GM12878 (cell line): ENCODE measurements at regions not wholly inside any gene's neighbourhood (a gene's known extent, or its start where the extent isn't known, plus 50 kb on each side); places are given as distances from the start of the nearest gene placed in this dataset.
A peak's percentile ranks its signal among the peaks of the same experiment; 100 is the strongest.

Source experiments
- ATAC-seq: fragments of 200-7000 bp; cut with Tn5 transposase; 3 replicates; pipeline ENCODE4 v1.9.1; 2020; ENCODE audit warnings: mild to moderate bottlenecking, moderate library complexity
- BruUV-seq: library from RNA; stranded (reverse); fragments of 400-500 nt; replicated peaks from 2 replicates; lab custom pipeline; 2021; lab: Mats Ljungman, UMichigan
- CTCF ChIA-PET: fragments of 300-600 bp; sonication (Branson Sonifier 250); formaldehyde crosslinking; extraction: SDS; loops from one replicate; lab custom pipeline; 2021; ENCODE audit warnings: inconsistent platforms; lab: Yijun Ruan, JAX
- POLR2A ChIA-PET: fragments of 350-600 bp; formaldehyde crosslinking; extraction: SDS; loops from one replicate; lab custom pipeline; 2021; ENCODE audit warnings: inconsistent platforms; lab: Charles Lee
- RAD21 ChIA-PET: fragments of 300-600 bp; sonication (Branson Sonifier 250); formaldehyde crosslinking; loops from one replicate; lab custom pipeline; 2023; ENCODE audit warnings: antibody characterized with exemption; ENCODE audit not compliant: unreplicated experiment; lab: Charles Lee
- SMC1A ChIA-PET: fragments of 300-600 bp; sonication (Branson Sonifier 250); formaldehyde crosslinking; loops from one replicate; lab custom pipeline; 2023; ENCODE audit not compliant: unreplicated experiment, uncharacterized antibody; lab: Charles Lee
- DNase-seq: peaks from one replicate; pipeline ENCODE4 v3.0.0-alpha.2; 2011; ENCODE audit warnings: low read depth, low spot score
- FAIRE-seq: peaks from 3 replicates; lab custom pipeline; 2011; peaks lifted over from hg19 to GRCh38; lab: Jason Lieb, UNC
- H2AFZ ChIP-seq: 2 replicates; pipeline ENCODE4 v1.6.0; 2011; ENCODE audit warnings: low read depth, low read length, control low read depth; ENCODE audit not compliant: control insufficient read depth
- H3K27ac ChIP-seq: 2 replicates; pipeline ENCODE4 v1.5.1; 2011; ENCODE audit warnings: control low read depth; ENCODE audit not compliant: control insufficient read depth, insufficient read depth
- H3K27me3 ChIP-seq, 2 experiments: replicated peaks in 1 of 2; 2 replicates each; pipeline versions ENCODE4 v1.6.0 to v1.6.1; 2011; ENCODE audit warnings: low read length in 1 of 2; ENCODE audit not compliant: control insufficient read depth in 2 of 2, insufficient read depth in 2 of 2
- H3K36me3 ChIP-seq, 2 experiments: 2 replicates each; pipeline ENCODE4 v1.5.1; 2011; ENCODE audit warnings: low read length in 1 of 2; ENCODE audit not compliant: control insufficient read depth in 2 of 2, insufficient read depth in 2 of 2
- H3K4me1 ChIP-seq: 2 replicates; pipeline ENCODE4 v1.6.1; 2011; ENCODE audit warnings: mild to moderate bottlenecking, low read length, moderate library complexity, mixed read lengths; ENCODE audit not compliant: control insufficient read depth, insufficient read depth
- H3K4me2 ChIP-seq: 2 replicates; pipeline ENCODE4 v1.6.0; 2011; ENCODE audit warnings: control low read depth; ENCODE audit not compliant: control insufficient read depth, insufficient read depth
- H3K4me3 ChIP-seq: fragments of 200-600 bp; sonication (generic); 2 replicates; pipeline ENCODE4 v1.5.1; 2016
- H3K79me2 ChIP-seq: 2 replicates; pipeline ENCODE4 v1.6.0; 2011; ENCODE audit warnings: low read length; ENCODE audit not compliant: control insufficient read depth, insufficient read depth
- H3K9ac ChIP-seq: 2 replicates; pipeline ENCODE4 v1.8.0; 2011; ENCODE audit warnings: low read length, control low read depth, mixed read lengths; ENCODE audit not compliant: control insufficient read depth, insufficient read depth
- H3K9me3 ChIP-seq: replicated peaks from 3 replicates; pipeline ENCODE4 v1.5.1; 2011; ENCODE audit warnings: mild to moderate bottlenecking, low read length; ENCODE audit not compliant: control insufficient read depth, insufficient read depth
- H4K20me1 ChIP-seq: 2 replicates; pipeline ENCODE4 v1.6.0; 2011; ENCODE audit not compliant: control insufficient read depth, insufficient read depth
- CUX1 ChIP-seq: IDR thresholded peaks from 2 replicates; pipeline ENCODE4 v1.6.1; 2012; ENCODE audit warnings: improper control_type of control experiment, low read depth, low read length; ENCODE audit not compliant: insufficient replicate concordance
- FOS ChIP-seq: IDR thresholded peaks from 3 replicates; pipeline ENCODE4 v1.6.1; 2011; ENCODE audit warnings: borderline replicate concordance; ENCODE audit not compliant: insufficient read length; ENCODE audit errors: extremely low read depth
- HCFC1 ChIP-seq: fragments of 150-350 bp; IDR thresholded peaks from 2 replicates; pipeline ENCODE4 v1.6.1; 2014; ENCODE audit warnings: low read length
- IRF4 ChIP-seq: IDR thresholded peaks from 2 replicates; pipeline ENCODE4 v1.6.1; 2011; ENCODE audit warnings: low read depth, low read length
- JUNB ChIP-seq: IDR thresholded peaks from 2 replicates; pipeline ENCODE4 v1.6.1; 2016; ENCODE audit warnings: antibody characterized with exemption, mild to moderate bottlenecking
- MEF2B ChIP-seq: fragments of 450-650 bp; IDR thresholded peaks from 2 replicates; pipeline ENCODE4 v1.6.1; 2018; ENCODE audit warnings: mild to moderate bottlenecking, moderate library complexity; ENCODE audit not compliant: partially characterized antibody, poor library complexity, severe bottlenecking
- NKRF ChIP-seq: fragments of 450-650 bp; conservative IDR thresholded peaks from 2 replicates; pipeline ENCODE4 v1.6.1; 2017; ENCODE audit warnings: mild to moderate bottlenecking, moderate library complexity
- PBX3 ChIP-seq: IDR thresholded peaks from 2 replicates; pipeline ENCODE4 v1.6.1; 2011; ENCODE audit warnings: mild to moderate bottlenecking, low read depth, low read length, moderate library complexity; ENCODE audit not compliant: insufficient replicate concordance
- RAD21 ChIP-seq: IDR thresholded peaks from 2 replicates; pipeline ENCODE4 v1.6.1; 2011; ENCODE audit warnings: mild to moderate bottlenecking, low read depth, low read length, moderate library complexity; ENCODE audit not compliant: insufficient read depth
- RBBP5 ChIP-seq: fragments of 200-600 bp; sonication (generic); conservative IDR thresholded peaks from 2 replicates; pipeline ENCODE4 v1.6.1; 2016
- SMARCA5 ChIP-seq: fragments of 450-650 bp; IDR thresholded peaks from 2 replicates; pipeline ENCODE4 v1.6.1; 2017; ENCODE audit warnings: mild to moderate bottlenecking
- TCF7 ChIP-seq: IDR thresholded peaks from 2 replicates; pipeline ENCODE4 v1.6.1; 2014; ENCODE audit warnings: antibody characterized with exemption, borderline replicate concordance
- WGBS: methylation state at CpG from one replicate; pipeline ENCODE4 v1.1.6; 2016; ENCODE audit warnings: low lambda C conversion rate; ENCODE audit not compliant: insufficient replicate concordance, insufficient coverage; ENCODE audit errors: missing lambda C conversion rate; 5-methylcytosine and 5-hydroxymethylcytosine counted together
- in situ Hi-C: fragments of 300-500 bp; cut with MboI; formaldehyde crosslinking; loops from 9 replicates; pipeline ENCODE4 v1.14.3; 2018; ENCODE audit warnings: mixed read lengths
- intact Hi-C: fragments of 100-400 bp; cut with micrococcal nuclease; formaldehyde crosslinking; loops from one replicate; pipeline ENCODE4 v1.14.2; 2022; ENCODE audit not compliant: unreplicated experiment
- TF ChIP-seq, protein P1 (sequence below): IDR thresholded peaks from 2 replicates; pipeline ENCODE4 v1.6.1; 2012; ENCODE audit warnings: low read depth, low read length, improper control_type of control experiment

GRCh38 chr6:28585335-28585734 lies 59.7 kb downstream of the GPX5 start:
- no peak overlapping the region for H3K27ac ChIP-seq
- ChIA-PET RAD21 (interaction anchor here (1.1 kb wide), 1 partner anchor 43 kb away, joined by 3 read pairs; no protein-coding TSS in a partner anchor), SMC1A (interaction anchor here (1.3 to 2.6 kb wide), 4 partner anchors 9 to 31 kb away, joined by 3 to 9 read pairs (median 4); no protein-coding TSS in a partner anchor), POLR2A (no interaction called here), CTCF (interaction anchor here (0.8 kb wide), 1 partner anchor 10 kb away, joined by 4 read pairs; no protein-coding TSS in a partner anchor)
- no peaks in the 10 kb centered on the region for H4K20me1 ChIP-seq
- no peaks in the 10 kb centered on the region for H3K27me3 ChIP-seq
- in situ Hi-C loops: no loop called here
- no peak for ATAC-seq
- 0% methylated on average over 1 of the region's 1 CpG for WGBS
- no peaks in the 10 kb centered on the region for H3K9me3 ChIP-seq
- no peak for FAIRE-seq
- BruUV-seq: no TSS peak
- no peak overlapping the region for H3K9ac ChIP-seq
- H3K4me1 ChIP-seq: no peaks in the 10 kb centered on the region
- no peak overlapping the region for H2AFZ ChIP-seq
- intact Hi-C loops: loop anchor here (5.0 kb wide), 1 partner anchor 188 kb away; the partner anchor contains the start of gene ZSCAN12
- H3K79me2 ChIP-seq: no peaks in the 10 kb centered on the region; the same call in 1 of the 2 replicates
- no peaks in the 10 kb centered on the region for H3K36me3 ChIP-seq
- no peak for DNase-seq
- H3K4me2 ChIP-seq: no peak overlapping the region
- no peak overlapping the region for H3K4me3 ChIP-seq
- no peak for TF ChIP-seq TCF7
- no peak for TF ChIP-seq SMARCA5
- 0 out of 2 replicates have a peak, but pooled peaks have one; percentile 9 for TF ChIP-seq RAD21
- TF ChIP-seq FOS: no peak
- no peak for TF ChIP-seq NKRF
- TF ChIP-seq PBX3: no peak
- peak; percentile 54; the same call in 1 of the 2 replicates for TF ChIP-seq JUNB
- TF ChIP-seq CUX1: no peak
- peak; percentile 44; the same call in 1 of the 2 replicates for TF ChIP-seq IRF4
- TF ChIP-seq MEF2B: no peak
- no peak for TF ChIP-seq RBBP5
- TF ChIP-seq HCFC1: no peak
- TF ChIP-seq, protein P1, sequence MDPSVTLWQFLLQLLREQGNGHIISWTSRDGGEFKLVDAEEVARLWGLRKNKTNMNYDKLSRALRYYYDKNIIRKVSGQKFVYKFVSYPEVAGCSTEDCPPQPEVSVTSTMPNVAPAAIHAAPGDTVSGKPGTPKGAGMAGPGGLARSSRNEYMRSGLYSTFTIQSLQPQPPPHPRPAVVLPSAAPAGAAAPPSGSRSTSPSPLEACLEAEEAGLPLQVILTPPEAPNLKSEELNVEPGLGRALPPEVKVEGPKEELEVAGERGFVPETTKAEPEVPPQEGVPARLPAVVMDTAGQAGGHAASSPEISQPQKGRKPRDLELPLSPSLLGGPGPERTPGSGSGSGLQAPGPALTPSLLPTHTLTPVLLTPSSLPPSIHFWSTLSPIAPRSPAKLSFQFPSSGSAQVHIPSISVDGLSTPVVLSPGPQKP: no peak
